GM23248 (cell line): ENCODE measurements at regions not wholly inside any gene's neighbourhood (a gene's known extent, or its start where the extent isn't known, plus 50 kb on each side); places are given as distances from the start of the nearest gene placed in this dataset.

Source experiments
- DNase-seq: peaks from one replicate; pipeline ENCODE4 v3.0.0-alpha.2; 2015
- H2AFZ ChIP-seq: fragments of 200-600 bp; sonication (generic); 2 replicates; pipeline ENCODE4 v1.6.1; 2016; ENCODE audit warnings: antibody characterized with exemption
- H3F3A ChIP-seq: fragments of 200-600 bp; sonication (generic); 2 replicates; pipeline ENCODE4 v1.6.1; 2016; ENCODE audit warnings: mild to moderate bottlenecking, antibody characterized with exemption, mixed run types; ENCODE audit not compliant: insufficient read depth
- H3K27ac ChIP-seq: fragments of 200-600 bp; sonication (generic); 2 replicates; pipeline ENCODE4 v1.5.1; 2016; ENCODE audit warnings: mild to moderate bottlenecking
- H3K27me3 ChIP-seq: fragments of 200-600 bp; sonication (generic); replicated peaks from 2 replicates; pipeline ENCODE4 v1.6.1; 2016; ENCODE audit warnings: mild to moderate bottlenecking; ENCODE audit not compliant: insufficient read depth
- H3K36me3 ChIP-seq: fragments of 200-600 bp; sonication (generic); 2 replicates; pipeline ENCODE4 v1.6.1; 2016; ENCODE audit warnings: low read depth, mild to moderate bottlenecking
- H3K4me1 ChIP-seq: fragments of 200-600 bp; sonication (generic); 2 replicates; pipeline ENCODE4 v1.6.1; 2016; ENCODE audit warnings: mild to moderate bottlenecking; ENCODE audit not compliant: insufficient read depth
- H3K4me2 ChIP-seq: fragments of 200-600 bp; sonication (generic); one replicate; pipeline ENCODE4 v1.6.1; 2016; ENCODE audit warnings: mild to moderate bottlenecking; ENCODE audit not compliant: unreplicated experiment
- H3K4me3 ChIP-seq: fragments of 200-600 bp; sonication (generic); 2 replicates; pipeline ENCODE4 v1.5.1; 2016; ENCODE audit warnings: mild to moderate bottlenecking
- H3K79me2 ChIP-seq: fragments of 200-600 bp; sonication (generic); 2 replicates; pipeline ENCODE4 v1.6.1; 2016; ENCODE audit warnings: mild to moderate bottlenecking; ENCODE audit not compliant: insufficient read depth
- H3K9ac ChIP-seq: fragments of 200-600 bp; sonication (generic); 2 replicates; pipeline ENCODE4 v1.6.1; 2016; ENCODE audit warnings: mild to moderate bottlenecking
- H3K9me2 ChIP-seq: fragments of 200-600 bp; sonication (generic); 2 replicates; pipeline ENCODE4 v1.6.1; 2016; ENCODE audit warnings: mixed run types, mild to moderate bottlenecking, moderate library complexity; ENCODE audit not compliant: insufficient read depth
- H3K9me3 ChIP-seq: fragments of 200-600 bp; sonication (generic); one replicate; pipeline ENCODE4 v1.6.1; 2017; ENCODE audit warnings: low read depth
- H4K20me1 ChIP-seq: fragments of 200-600 bp; sonication (generic); 2 replicates; pipeline ENCODE4 v1.6.0; 2016; ENCODE audit not compliant: insufficient read depth
- EZH2 ChIP-seq: fragments of 200-600 bp; sonication (generic); IDR thresholded peaks from 2 replicates; pipeline ENCODE4 v1.6.1; 2018; ENCODE audit warnings: antibody characterized with exemption, mild to moderate bottlenecking; ENCODE audit not compliant: insufficient read depth, poor library complexity, severe bottlenecking
- EZH2phosphoT487 ChIP-seq: fragments of 200-600 bp; sonication (generic); IDR thresholded peaks from 2 replicates; pipeline ENCODE4 v1.6.1; 2018; ENCODE audit warnings: antibody characterized with exemption, moderate library complexity, mild to moderate bottlenecking, low read depth; ENCODE audit not compliant: insufficient read depth
- WGBS, 2 experiments: methylation state at CpG; one replicate each; pipeline ENCODE4 v1.1.6; 2015 to 2017; ENCODE audit warnings: low lambda C conversion rate in 2 of 2, low coverage in 1 of 2; ENCODE audit errors: missing lambda C conversion rate in 2 of 2; 5-methylcytosine and 5-hydroxymethylcytosine counted together
- in situ Hi-C: fragments of 300-500 bp; cut with MboI; formaldehyde crosslinking; loops from 2 replicates; pipeline ENCODE4 v1.15.0; 2020

GRCh38 chr5:4212071-4212739 lies 616.6 kb downstream of the IRX1 start:
- no peaks in the 10 kb centered on the region for H3K9me3 ChIP-seq
- H3K36me3 ChIP-seq = no peaks in the 10 kb centered on the region
- 52 to 63% methylated on average over 9 of the region's 9 CpGs for WGBS, 2 experiments
- H3K27ac ChIP-seq = no peak overlapping the region
- H3K9me2 ChIP-seq = no peaks in the 10 kb centered on the region
- no peak overlapping the region for H2AFZ ChIP-seq
- H3F3A ChIP-seq = no peaks in the 10 kb centered on the region
- H3K27me3 ChIP-seq = no peaks in the 10 kb centered on the region
- no peaks in the 10 kb centered on the region for H4K20me1 ChIP-seq
- H3K9ac ChIP-seq = no peak overlapping the region
- H3K4me2 ChIP-seq = no peak overlapping the region
- DNase-seq = no peak
- in situ Hi-C loops = no loop called here
- no peak for TF ChIP-seq EZH2
- no peak for TF ChIP-seq EZH2phosphoT487
- no peaks in the 10 kb centered on the region for H3K4me1 ChIP-seq
- no peak overlapping the region for H3K4me3 ChIP-seq
- H3K79me2 ChIP-seq = no peaks in the 10 kb centered on the region

GRCh38 chr5:4212981-4213819 lies 617.6 kb downstream of the IRX1 start:
- H3K4me1 ChIP-seq = no peaks in the 10 kb centered on the region
- no peak for DNase-seq

GRCh38 chr5:4215143-4215542 lies 619.5 kb downstream of the IRX1 start:
- Histone ChIP-seq H3K4me3 (no peak overlapping the region), H4K20me1 (no peaks in the 10 kb centered on the region), H3K79me2 (no peaks in the 10 kb centered on the region), H3K27me3 (no peaks in the 10 kb centered on the region), H3K4me2 (no peak overlapping the region), H3K9me3 (no peaks in the 10 kb centered on the region), H3F3A (no peaks in the 10 kb centered on the region), H3K4me1 (no peaks in the 10 kb centered on the region), H3K9ac (no peak overlapping the region), H3K9me2 (no peaks in the 10 kb centered on the region), H2AFZ (no peak overlapping the region), H3K27ac (no peak overlapping the region), H3K36me3 (no peaks in the 10 kb centered on the region)
- TF ChIP-seq EZH2phosphoT487 = no peak
- no peak for TF ChIP-seq EZH2
- in situ Hi-C loops = no loop called here
- no peak for DNase-seq

More at GRCh38 chr5:4212981-4213819, 617.6 kb downstream of the IRX1 start:
- H2AFZ ChIP-seq = no peak overlapping the region
- no peaks in the 10 kb centered on the region for H3K9me2 ChIP-seq
- H3K4me2 ChIP-seq = no peak overlapping the region
- 26 to 29% methylated on average over 9 of the region's 9 CpGs for WGBS, 2 experiments
- no peaks in the 10 kb centered on the region for H3F3A ChIP-seq
- no peaks in the 10 kb centered on the region for H3K79me2 ChIP-seq
- in situ Hi-C loops = no loop called here
- no peaks in the 10 kb centered on the region for H4K20me1 ChIP-seq
- H3K9ac ChIP-seq = no peak overlapping the region
- no peak overlapping the region for H3K27ac ChIP-seq
- H3K27me3 ChIP-seq = no peaks in the 10 kb centered on the region
- no peak overlapping the region for H3K4me3 ChIP-seq
- TF ChIP-seq EZH2 = no peak
- no peak for TF ChIP-seq EZH2phosphoT487
- H3K36me3 ChIP-seq = no peaks in the 10 kb centered on the region
- no peaks in the 10 kb centered on the region for H3K9me3 ChIP-seq

- in situ Hi-C loops = no loop called here
- H3K9me2 ChIP-seq = no peaks in the 10 kb centered on the region
- H3F3A ChIP-seq = no peaks in the 10 kb centered on the region
- no peak overlapping the region for H3K9ac ChIP-seq
- no peaks in the 10 kb centered on the region for H4K20me1 ChIP-seq
- H3K79me2 ChIP-seq = no peaks in the 10 kb centered on the region
- no peaks in the 10 kb centered on the region for H3K9me3 ChIP-seq
- no peaks in the 10 kb centered on the region for H3K27me3 ChIP-seq
- no peak for TF ChIP-seq EZH2
- no peak for TF ChIP-seq EZH2phosphoT487
- no peak for DNase-seq
- no peaks in the 10 kb centered on the region for H3K4me1 ChIP-seq
- no peak overlapping the region for H3K4me3 ChIP-seq
- H2AFZ ChIP-seq = no peak overlapping the region
- H3K27ac ChIP-seq = no peak overlapping the region
- 29 to 35% methylated on average over 3 of the region's 3 CpGs for WGBS, 2 experiments
- no peak overlapping the region for H3K4me2 ChIP-seq
- H3K36me3 ChIP-seq = no peaks in the 10 kb centered on the region
Observed at GRCh38 chr5:4216142-4216541, 620.5 kb downstream of the IRX1 start.
